ENCODE measurements at regions not wholly inside any gene's neighbourhood (a gene's known extent, or its start where the extent isn't known, plus 50 kb on each side); places are given as distances from the start of the nearest gene placed in this dataset.
"Not testable (repeated sequence)": the region's sequence is repeated elsewhere in the genome, so short reads cannot be mapped to it uniquely, and the experiment has no call there.

DNA sequence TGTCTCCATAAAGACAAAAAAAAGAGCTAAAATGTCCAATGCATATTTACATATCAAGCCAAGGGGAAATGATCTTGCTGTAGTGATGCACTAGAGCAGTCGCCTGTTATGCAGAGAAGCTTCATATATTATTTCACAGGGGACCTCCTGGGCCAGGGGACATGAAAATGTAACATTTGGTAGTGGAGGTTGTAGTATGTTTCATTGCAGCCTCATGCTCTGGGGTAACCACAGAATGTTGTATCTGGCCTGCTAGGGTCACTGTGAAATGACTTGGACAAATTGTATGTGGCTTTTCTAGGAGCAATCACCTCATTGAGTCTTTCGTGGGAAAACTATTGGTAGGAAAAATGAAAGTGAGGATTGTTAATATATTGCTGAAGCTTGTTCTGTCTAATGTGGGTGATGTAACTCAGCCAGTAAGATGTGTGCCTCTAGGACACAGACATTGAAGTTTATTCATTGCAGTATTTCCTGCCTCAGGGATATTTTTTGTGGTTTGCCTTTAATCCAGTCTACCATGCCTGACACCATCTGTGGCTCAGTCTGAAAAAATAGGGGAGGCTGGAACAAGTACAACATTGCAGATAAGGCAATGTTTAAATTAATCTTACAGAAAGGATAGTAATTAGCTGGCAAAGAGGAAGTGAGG, 430.8 kb upstream of the TNC start:
- DNase-seq (ENCODE audit: low spot score), result no peak

DNA sequence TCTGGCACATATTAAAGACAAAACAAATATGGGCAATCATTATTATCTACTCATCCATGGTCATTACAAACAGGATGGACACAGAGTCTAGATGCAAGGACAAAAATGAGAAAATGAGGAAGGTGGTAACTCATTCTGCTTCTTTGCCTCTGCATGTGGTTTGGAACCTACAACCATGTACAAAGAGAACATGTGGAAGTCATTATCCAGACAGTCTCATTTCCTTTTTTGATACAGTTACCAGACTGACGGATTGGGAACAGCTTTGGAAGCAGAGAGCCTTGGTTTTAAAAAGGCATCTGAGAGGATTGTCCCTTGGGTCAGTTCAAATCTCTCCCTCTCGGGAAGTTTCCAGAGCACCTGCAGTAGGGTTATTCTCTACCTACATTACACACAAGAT, 433.4 kb upstream of the TNC start:
- DNase-seq (ENCODE audit: low spot score), result peak; percentile 35

DNA sequence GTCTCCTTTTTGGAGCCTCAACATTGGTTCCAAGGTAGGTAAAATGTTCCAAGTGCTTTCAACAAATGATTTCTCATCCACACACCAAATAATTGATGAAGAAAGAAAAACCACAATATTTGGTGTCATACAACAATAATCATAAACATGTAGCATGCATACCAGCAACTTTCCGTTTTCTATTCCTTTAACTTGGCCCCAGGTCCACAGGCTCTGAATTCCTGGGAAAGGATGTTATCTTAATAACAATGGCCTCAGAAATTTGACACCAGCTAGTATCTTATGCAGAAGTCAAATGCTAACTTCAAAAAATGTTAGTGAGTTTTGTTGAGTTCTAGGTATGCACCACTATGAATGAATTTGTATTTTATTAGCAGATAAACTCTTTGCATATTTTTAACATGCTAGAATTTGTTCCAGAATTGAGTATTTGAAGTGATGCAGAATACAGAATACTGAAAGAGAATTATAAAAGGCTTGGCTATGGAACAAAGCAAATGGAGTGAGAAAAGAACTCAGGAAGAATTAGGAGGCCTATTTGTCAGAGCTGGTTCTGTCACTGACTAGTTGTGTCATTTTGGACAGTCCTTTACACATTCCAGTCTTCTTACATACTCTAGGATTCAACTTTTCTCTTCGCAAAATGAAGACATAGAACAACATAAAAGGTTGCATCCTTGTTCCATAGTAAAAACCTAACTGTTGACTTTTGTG, 435.3 kb upstream of the TNC start:
- DNase-seq (ENCODE audit: low spot score), result no peak

DNA sequence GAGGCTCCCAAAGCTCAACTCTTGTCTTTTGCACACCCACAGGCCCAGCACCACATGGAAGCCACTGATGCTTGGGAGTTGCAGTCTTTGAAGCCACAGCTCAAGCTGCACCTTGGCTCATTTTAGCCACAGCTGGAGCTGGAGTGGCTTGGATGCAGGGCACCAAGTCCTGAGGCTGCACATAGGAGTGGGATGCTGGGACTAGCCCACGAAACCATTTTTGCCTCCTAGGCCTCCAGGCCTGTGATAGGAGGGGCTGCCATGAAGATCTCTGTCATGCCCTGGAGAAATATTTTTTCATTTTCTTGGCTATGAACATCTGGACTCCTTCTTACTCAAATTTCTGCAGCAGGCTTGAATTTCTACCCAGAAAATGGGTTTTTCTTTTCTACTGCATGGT, 438.5 kb upstream of the TNC start:
- no peak for DNase-seq (ENCODE audit: low spot score)

DNA sequence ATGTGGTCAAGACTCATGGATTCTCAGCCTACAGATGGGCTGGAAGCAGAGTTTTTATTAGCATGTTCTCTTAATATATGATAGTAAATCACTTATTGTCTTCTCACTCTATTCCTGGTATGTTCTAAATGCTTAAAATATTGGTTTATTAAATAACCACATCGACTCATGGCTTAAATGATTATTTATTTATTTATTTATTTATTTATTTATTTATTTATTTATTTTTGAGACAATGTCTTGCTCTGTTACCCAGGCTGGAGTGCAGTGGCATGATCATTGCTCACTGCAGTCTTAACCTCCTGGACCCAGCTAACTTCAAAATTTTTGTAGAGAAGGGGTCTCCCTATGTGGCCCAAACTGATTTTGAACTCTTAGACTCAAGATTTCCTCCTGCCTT, 457.2 kb upstream of the TNC start:
- DNase-seq (ENCODE audit: low spot score), result no peak

DNA sequence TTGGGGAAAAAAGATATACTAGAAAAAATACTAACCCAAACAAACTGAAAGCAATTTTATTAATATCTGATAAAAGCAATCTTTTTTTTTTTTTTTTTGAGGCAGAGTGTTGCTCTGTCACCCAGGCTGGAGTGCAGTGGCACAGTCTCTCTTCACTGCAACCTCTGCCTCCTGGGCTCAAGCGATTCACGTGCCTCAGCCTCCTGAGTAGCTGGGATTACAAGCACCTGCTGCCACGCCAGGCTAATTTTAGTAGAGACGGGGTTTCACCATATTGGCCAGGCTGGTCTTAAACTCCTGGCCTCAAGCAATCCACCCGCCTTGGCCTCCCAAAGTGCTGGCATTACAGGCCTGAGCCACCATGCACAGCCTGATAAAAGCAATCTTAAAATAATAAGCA, 467.5 kb upstream of the TNC start:
- DNase-seq (ENCODE audit: low spot score), result not testable (repeated sequence)

DNA sequence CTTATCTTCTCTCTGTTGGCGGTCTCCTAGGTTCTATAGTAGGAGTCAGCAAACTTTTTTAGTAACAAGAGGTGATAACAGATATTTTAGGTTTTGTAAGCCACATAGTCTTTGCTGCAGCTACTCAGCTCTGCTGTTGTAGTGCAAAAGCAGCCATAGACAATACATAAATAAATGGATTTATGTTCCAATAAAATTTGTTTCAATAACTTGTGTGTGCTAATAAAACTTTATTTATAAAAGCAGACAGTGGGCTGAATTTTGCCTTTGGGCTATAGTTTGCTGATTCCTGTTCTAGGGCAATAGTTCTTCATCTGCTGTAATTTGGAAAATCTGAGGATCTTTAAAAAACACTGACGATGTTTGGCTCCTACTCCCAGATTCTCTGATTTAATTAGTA, 469.4 kb upstream of the TNC start:
- DNase-seq (ENCODE audit: low spot score), result no peak

DNA sequence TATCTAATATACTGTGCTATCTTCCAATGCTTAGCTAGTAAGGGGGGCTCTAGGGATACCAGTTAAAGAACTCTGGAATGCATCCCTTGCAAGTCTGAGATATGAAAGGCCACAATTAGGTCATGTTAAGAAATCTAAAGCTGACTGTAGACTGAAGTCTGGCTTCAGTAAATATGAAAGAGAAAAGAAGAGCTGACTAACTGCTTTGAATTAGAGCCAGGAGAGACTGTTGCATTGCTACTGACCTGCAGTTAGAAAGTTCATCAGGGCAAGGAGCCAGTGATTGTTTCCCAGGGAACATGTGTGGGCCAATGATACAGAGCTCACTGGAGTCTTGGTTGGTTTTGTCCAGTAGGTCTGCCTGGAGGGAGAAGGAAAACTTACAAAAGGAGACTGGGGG, 472.1 kb upstream of the TNC start:
- DNase-seq (ENCODE audit: low spot score), result no peak

DNA sequence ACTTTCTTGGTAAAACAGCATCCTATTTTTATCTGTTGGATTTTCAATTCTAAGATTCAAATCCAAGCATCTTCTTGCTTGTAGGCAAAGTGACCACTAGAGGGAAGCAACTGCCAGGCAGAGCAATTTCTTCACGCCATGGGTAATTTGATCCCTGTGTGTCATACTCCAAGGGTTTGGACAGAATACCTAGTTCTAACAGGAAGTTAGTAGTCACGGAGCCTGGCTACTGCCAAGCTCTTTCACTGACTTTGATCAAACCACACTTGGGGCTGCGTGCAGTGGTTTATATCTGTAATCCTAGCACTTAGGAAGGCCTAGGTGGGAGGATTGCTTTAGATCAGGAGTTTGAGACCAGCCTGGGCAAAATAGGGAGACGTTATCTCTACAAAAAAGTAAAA, 473.6 kb upstream of the TNC start:
- DNase-seq (ENCODE audit: low spot score), result peak; percentile 44

DNA sequence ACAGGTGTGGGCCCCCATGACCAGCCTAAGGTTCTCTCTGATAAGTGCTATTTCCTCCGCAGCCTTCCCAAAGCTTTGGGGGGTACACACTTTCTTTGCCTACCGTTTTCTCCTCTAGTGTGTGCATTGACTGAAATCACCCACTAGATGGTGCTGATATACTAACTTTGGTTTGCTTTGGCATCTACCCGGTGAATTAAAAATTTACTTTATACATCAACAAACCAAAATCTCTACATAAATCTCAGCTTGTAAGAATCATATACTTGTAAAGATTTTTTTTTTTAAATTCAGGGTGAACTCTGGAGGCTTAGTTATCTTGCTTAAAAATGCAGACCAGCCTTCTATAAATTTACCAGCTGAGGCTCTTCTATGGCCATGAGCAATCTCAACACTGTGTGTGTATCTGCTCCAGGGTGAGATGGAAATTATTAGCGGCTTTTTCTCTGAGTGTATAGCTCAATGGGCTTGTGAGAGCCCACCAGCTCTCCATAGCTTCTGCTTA, 475.7 kb upstream of the TNC start:
- DNase-seq (ENCODE audit: low spot score), result peak; percentile 37

DNA sequence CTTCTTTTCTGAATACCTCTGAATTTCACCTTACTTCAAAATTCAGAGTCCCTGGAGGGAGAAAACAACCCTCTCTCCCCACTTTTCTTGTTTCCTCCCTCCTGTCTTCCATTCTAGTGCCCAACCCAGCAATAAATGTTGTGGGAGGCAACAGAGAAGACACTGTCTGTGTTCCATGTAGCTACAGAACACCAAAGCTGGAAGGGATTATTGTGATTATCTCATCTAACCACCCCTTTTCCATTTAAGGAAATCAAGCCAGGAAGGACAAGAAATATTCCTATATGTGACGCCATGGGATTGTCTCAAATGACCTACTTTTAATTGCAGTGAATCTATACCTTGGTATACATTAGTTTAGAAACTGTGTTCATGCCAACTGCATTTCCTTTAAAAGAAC, 476.6 kb upstream of the TNC start:
- DNase-seq (ENCODE audit: low spot score), result no peak

DNA sequence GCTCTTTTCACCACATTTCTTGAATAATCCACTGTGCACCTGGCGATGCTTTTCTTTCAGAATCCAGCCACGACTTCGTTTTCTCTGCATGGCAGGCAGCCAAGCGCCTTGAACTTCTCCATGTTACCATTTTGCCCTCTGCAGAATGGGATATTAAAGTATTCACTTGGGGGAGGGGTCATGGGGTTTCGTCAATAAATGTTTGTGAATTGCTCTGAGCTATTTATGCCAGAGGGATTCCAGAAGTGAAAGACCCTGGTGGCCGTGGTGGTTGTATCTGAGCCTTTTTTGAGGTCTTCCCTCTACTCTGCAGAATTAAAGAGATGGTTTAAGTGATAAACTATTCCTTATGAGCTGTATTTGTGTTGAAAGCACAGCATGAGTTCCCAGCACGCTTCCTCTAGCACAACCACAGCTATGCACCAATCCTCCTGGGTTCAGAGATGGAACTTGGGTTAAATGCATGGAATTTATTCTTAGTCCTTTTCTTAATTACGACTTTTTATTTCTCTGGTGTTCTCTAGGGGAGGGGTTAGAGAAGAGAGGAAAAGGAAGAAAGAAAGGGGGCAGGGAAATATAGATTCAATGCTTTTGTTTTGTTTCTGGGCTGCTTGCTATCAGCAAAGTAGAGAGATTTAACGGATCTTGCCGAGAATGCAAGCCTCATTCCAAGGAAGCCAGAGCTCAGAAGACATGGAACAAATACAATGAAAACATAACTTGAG, 478.2 kb upstream of the TNC start:
- no peak for DNase-seq (ENCODE audit: low spot score)

DNA sequence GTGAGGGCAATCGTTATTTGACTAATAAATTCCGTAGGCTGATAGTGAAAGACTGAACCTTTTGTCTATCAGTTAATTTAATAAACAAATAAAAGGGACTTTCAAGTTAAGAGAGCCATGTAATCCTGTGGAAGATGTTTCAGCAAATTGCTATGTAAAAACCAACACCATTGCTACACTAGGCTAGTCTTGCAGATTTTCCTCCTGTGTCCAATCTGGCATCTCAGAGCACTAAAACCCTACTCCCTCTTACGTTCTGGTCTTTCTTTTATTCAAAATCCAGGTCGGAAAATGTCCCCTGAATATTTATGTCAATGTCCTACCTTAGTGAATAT, 478.8 kb upstream of the TNC start:
- no peak for DNase-seq (ENCODE audit: low spot score)

DNA sequence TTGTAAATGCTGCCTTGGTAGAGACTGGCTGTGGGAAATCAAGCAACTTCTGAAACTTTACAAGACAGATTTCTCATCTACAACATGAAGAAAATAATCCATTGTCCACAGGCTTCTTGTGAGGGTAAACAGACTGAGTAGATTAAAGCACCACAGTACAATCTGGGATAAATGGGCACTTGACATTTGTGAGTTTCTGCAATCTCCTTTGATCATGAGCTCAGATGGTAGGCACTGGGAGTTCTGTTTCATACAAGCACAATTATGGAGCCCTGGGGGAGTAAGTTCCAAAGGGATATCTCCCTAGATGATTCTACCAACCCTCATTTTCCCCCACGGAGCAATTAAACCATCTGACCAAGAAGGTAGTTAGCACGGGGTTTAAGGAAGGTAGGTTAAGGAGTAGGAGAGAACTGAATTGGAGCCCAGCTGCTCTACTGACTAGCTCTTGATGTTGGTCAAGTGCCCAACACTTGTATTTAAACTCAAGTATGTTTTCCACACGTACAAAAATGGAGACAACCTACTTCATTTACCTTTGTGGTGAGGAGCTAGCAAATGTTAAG, 479.5 kb upstream of the TNC start:
- DNase-seq (ENCODE audit: low spot score), result no peak

DNA sequence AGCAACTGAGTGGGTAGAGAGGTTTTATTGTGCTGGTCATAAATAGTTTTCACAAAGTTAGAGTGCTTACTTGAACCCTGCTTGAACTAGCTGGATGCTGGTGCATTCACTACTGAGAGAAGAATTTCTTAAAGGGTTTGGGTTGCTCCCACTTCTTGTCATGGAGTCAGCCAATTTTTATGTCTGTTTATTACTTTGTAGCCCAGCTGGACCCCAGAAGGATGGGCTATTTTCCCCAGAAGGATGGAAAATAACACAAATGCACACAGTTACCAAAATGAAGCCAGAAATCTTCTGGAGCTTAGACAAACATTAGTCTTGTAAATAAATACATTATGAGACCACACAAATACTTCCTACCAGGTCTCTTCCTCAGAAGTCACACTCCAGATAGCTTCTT, 480.8 kb upstream of the TNC start:
- DNase-seq (ENCODE audit: low spot score), result no peak

DNA sequence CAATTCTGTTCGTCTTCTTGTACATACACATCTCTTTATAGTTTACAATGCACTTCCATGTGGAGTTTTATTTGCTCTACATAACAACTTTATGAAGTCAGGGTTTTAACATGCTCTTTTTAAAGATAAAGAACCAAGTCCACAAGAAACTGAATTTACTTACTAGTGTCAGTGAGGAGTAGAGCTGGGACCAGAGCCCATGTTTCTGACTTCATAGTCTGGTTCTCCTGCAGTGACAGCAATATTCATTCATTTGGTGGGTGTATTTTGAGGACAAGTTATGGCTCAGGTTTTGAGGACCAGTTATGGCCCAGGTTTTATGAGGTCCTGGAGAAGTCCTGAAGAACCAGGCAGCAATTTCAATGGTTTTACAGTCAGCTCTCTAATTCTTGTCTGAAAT, 481.9 kb upstream of the TNC start:
- DNase-seq (ENCODE audit: low spot score), result no peak

DNA sequence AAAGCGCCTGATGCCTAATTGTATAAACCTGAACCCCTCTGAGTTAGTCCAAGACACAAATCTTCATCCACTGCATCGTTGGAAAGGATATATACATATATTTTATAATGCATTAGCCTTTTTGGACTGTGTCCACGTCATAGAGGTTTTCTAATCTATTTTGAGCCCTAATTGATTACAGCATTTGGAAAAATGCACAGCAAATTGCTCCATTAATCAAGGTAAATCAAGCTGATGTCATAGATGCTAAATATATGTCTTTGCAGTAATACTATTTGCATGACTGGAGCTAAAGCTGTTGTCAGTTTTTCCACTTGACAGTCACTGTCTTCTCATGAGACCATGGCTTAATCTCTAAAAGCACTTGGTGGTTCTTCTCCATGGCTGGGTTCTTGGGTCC, 483.5 kb upstream of the TNC start:
- DNase-seq (ENCODE audit: low spot score), result no peak

DNA sequence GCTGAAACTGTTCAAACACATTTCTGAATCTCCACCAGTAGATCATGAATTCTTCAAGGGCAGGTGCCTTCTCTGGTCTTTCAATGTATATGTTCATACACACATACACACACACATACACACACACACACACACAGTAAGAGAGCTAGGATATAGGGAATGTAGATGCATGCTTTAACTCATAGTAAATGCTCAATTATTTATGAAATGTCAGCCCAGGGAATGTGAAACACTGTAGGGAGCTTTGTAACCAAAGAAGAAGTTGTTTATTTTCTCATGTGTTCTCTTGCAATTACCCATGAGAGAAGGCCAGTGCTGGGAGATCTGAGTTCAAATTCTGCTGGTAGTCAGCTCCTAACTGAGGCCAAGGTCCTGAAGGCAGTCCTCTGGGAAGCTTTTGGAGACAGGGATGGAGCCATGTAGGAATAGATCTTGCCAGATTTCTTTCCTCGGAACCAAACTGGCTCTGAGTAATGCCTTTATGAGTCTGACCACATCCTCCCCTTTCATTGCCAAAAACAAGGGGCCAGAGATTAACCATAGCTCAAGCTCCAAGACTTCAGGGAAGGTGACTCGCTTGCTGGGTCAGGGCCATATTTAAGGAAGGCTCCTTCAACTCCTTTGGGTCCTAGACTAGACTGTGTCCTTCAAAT, 487.0 kb upstream of the TNC start:
- DNase-seq (ENCODE audit: low spot score), result no peak

DNA sequence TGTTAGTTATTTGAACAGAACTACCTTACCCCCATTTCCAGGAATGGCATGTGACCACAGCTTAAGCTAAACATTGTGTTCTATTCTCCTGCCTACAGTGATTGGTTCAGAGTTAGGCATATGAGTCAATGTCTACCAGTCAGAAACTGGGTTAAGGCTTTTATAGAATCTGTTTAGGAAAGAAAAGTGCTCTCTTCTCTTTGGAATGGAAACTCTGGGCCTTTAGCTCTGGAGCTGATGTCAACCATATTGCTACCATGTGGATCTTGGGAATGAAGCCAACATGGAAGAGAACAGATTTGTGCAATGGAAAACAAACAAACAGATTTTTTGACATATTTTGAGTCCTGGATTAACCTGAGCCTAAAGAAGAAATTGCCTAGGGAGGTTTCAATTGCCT, 488.9 kb upstream of the TNC start:
- DNase-seq (ENCODE audit: low spot score), result no peak

DNA sequence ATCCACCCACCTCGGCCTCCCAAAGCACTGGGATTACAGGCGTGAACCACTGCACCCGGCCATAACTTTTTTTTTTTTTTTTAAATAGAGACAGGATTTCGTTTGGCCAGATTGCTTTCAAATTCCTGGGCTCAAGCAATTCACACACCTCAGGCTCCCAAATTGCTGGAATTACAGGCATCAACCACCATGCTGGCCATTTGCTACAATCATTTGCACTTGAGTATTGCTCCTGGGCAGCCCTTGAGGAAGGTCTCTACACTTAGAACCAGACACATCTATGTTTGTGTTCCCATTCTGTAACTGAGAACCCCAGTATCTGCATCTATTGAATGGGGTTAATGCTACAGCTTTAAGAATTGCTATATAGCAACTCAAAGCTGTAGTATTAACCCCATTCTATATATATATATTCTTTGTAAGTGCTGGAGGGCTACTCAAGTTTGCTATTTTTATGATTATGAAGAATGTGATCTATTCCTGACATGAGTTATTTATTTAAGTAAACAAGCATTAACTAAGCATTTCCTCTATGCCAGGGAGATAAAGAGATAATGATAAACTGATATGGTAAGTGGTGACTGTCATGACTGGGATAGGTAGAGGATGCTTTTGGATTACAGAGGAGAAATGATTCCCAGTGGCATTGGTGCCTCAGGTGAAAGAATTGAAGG, 496.5 kb upstream of the TNC start:
- DNase-seq (ENCODE audit: low spot score), result no peak

DNA sequence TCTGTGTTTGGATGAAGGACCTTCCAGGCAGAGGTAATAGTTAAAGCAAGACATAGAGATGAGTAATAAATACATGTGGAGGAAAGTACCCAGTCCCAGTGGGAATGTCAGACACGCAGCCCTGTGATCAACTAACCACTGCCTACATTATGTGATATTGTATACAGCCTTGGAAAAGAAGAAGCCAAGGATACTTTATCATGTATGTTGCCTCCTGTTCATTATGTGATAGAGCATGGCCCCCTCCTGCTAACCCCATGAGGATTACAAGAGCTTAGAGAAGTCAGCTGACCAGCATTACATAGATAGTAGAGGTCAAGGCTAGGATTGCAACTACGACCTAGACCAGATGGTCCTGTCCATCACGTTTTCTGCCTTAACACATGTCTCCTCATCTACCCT, 497.0 kb upstream of the TNC start:
- no peak for DNase-seq (ENCODE audit: low spot score)
